ENCODE measurements at regions not wholly inside any gene's neighbourhood (a gene's known extent, or its start where the extent isn't known, plus 50 kb on each side); places are given as distances from the start of the nearest gene placed in this dataset.

DNA sequence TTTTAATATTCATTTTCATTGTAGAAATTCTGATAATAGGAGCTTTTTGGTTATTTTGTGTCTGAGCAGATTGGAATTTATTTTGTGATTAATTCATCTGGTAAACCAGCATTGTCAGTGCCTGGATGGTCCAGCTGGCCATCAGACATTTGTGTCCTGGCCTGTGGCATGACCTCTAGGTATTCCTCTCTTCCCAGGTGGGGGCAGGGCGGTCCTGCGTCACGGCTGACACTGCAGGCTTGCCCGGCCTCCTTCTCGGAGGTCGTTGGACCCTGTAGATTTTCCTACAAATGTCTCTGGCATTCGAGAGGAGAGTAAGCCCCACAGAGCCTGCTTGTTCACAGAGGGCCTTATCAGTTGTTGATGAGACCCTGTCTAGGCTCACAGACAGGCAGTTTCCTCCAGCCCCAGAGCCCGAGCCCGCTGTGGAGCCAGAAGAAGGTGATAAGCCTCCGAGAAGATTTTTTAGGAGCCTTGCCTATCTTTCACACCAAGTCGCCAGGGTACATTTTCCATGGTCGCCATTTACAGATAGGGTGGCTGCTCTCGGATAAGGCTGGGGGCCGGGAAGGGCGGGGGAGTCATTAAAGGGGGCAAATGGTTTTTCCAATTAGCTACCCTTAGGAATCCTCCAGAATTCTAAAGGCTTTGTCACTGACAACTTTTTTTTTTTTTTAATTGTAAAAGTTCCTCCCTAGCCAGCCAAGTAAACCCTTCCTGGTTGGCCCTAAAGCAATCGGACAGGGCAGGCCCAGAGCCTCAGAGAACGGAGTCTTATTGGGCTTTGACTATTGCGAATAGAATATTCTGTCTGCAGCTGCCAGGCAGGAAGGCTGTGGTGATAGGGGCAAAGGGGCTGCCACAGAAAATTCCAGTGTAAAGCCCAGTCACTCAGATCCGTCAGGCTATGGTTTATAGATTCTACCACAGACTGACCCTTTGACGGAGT, 78.1 kb upstream of the TBX20 start:
- no peak for DNase-seq

DNA sequence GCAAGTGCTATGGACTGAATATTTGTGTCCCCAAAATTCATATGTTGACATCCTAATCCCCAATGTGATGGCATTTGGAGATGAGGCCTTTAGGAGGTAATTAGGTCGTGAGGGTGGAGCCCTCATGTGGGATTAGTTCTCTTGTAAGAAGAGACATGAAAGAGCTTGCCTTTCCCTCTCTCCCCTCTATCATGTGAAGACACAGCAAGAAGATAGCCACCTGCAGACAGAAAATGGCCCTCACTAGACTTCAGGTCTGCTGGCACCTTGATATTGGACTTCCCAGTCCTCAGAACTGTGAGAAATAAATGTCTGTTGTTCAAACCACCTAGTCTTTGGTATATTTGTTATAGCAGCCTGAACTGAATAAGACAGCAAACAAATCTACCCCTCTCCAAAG, 75.1 kb upstream of the TBX20 start:
- DNase-seq = no peak

DNA sequence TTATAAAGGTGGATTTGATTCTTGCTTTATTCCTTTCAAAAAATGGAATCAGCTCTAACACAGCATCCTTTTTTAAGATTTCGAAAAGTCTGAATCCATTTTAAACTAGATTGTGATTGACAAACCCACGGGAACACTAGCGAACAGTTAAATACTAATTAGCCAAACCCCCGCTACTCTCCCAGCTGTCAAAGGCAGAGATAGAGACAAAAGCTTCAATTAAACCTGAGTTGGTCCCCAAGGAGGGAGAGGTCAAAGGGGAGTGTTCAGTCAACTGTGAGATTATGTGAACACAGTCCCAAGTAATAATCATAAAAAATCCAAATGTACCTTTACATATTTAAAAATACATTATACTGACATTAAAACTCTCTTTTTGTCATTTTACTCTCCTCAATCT, 65.7 kb upstream of the TBX20 start:
- DNase-seq = peak; percentile 6

DNA sequence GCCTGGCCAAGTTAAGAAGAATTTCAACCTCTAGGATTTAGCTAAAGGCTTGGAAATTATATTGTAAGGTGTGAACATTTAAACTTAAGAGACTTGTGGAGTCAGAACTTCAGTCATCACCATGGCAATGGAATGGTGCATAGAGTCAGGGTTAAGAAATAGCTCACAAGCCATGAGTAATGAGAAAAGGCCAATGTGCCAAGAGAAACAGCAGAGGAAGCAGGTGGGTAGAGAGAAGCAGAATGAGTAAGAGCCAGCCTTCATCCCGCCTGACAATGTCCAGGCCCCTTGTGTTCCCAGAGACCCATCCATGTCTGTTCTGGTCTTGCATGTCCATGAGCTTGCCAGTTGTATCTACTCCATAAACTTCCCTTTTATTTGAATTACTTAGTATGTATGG, 62.6 kb upstream of the TBX20 start:
- DNase-seq = no peak

GRCh38 chr7:35315517-35315916, 61.6 kb upstream of the TBX20 start:
- DNase-seq = no peak

- DNase-seq = no peak
Observed at GRCh38 chr7:35314354-35314753, 60.5 kb upstream of the TBX20 start.

DNA sequence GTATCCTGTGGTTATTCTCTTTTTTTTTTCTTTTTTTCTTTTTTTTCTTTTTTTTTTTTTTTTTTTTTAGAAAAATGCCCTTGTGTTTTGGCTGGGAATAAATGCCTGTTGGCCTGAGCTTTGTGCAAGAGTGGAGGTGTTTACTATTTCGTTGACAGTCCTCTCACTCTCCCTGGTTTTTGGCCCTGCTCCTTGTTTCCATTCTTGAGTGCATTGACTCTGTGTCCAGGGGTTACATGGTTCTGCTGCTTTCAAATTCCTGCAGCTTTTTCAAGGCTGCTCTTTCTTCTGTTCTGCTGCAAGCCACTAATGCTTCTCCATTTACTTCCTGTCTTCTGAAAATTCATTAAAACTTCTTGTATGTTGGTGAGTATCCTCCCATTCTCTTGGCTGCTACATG, 59.7 kb upstream of the TBX20 start:
- DNase-seq = no peak
